NB4 (cell line): ENCODE measurements at regions not wholly inside any gene's neighbourhood (a gene's known extent, or its start where the extent isn't known, plus 50 kb on each side); places are given as distances from the start of the nearest gene placed in this dataset.

Source experiments
- MYC ChIP-seq: IDR thresholded peaks from 2 replicates; pipeline ENCODE4 v1.6.1; 2011; ENCODE audit warnings: low read depth, low read length
- POLR2A ChIP-seq: IDR thresholded peaks from 2 replicates; pipeline ENCODE4 v1.6.1; 2011; ENCODE audit warnings: mild to moderate bottlenecking; ENCODE audit not compliant: insufficient read length; ENCODE audit errors: extremely low read depth
- TF ChIP-seq, protein P1 (sequence below): IDR thresholded peaks from one replicate; pipeline ENCODE4 v1.5.1; 2012; ENCODE audit warnings: low read depth, low read length

DNA sequence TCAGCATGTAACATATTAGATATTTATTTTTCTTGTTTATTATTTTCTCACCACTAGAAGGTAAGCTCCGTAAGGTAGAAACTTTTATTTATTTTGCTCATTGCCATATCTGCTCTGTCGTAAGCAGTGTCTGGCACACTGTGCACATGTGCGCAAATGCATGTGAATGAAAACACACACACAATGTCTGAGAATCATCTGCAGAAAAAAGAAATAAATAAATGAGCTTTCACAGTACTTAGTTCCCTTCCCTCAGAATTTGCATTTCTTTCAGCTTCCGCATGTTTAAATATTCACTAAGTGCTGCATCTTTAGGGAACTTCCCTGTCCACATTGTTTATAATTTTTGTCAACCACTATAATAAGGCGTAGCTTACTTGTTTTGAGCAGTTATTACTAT lies 963.0 kb upstream of the PABPC4L start:
- TF ChIP-seq MYC (no peak), POLR2A (no peak)
- TF ChIP-seq, protein P1, sequence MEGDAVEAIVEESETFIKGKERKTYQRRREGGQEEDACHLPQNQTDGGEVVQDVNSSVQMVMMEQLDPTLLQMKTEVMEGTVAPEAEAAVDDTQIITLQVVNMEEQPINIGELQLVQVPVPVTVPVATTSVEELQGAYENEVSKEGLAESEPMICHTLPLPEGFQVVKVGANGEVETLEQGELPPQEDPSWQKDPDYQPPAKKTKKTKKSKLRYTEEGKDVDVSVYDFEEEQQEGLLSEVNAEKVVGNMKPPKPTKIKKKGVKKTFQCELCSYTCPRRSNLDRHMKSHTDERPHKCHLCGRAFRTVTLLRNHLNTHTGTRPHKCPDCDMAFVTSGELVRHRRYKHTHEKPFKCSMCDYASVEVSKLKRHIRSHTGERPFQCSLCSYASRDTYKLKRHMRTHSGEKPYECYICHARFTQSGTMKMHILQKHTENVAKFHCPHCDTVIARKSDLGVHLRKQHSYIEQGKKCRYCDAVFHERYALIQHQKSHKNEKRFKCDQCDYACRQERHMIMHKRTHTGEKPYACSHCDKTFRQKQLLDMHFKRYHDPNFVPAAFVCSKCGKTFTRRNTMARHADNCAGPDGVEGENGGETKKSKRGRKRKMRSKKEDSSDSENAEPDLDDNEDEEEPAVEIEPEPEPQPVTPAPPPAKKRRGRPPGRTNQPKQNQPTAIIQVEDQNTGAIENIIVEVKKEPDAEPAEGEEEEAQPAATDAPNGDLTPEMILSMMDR: no peak
